T-helper 2 cell treated with Interferon-gamma antibody and Interleukin-4, amounts not matched to agents 100 ng/mL and 5 ng/mL, for 36 hours (primary cell): ENCODE measurements at regions not wholly inside any gene's neighbourhood (a gene's known extent, or its start where the extent isn't known, plus 50 kb on each side); places are given as distances from the start of the nearest gene placed in this dataset.
"Not testable (repeated sequence)": the region's sequence is repeated elsewhere in the genome, so short reads cannot be mapped to it uniquely, and the experiment has no call there.

Source experiments
- intact Hi-C: fragments of 100-400 bp; cut with micrococcal nuclease; formaldehyde crosslinking; loops from one replicate; pipeline ENCODE4 v1.15.1; 2023

GRCh38 chr9:17888964-17889363 lies 310.1 kb downstream of the SH3GL2 start:
- intact Hi-C loops: not testable (repeated sequence)

DNA sequence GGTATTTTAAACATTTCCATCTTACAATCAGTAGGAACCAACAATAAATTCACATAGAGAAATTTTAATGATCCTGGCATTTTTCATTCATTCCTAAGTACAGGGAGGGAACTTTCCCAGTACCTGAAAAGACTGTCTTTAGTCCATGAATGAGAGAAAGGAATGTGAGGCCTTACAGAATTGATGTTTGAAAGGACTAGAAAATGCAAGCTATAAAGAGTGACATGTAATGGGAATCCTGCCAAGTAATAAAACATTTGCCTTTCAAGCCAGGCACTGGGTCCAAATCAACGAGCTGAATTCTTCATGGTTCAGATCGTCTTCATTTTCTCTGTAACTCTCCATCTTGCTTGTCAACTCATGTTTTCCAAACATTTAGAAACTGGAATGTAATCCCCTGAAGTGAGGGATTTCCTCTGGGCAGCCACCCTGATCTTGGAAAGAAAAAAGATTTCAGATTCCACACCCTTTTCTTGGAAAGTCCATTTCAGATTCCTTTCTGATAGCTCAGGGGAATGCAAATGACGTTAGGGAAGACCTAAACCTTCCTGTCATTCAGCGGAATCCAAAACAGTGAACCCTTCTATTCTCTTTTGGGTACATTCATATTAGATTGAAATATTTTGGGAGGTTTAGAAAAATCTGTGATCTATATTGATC lies 315.8 kb downstream of the SH3GL2 start:
- intact Hi-C loops: no loop called here

DNA sequence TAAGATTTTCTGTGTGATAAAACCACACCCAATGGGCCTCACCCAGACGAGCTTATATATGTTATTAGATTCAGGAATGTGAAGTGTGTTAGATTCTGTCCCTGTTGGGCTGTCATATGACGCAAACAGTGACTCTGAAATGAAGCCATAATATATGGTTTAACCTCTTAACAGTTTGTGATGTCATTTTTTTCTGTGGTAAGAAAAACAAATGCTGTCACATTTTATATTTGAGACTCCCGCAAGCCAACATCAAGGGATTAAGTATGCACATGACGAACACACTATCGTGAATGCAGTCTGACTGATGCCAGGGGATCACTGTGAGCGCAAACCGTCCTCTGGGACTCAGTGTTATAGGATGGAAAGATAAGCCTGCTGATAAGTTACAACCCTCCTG lies 321.7 kb downstream of the SH3GL2 start:
- intact Hi-C loops: no loop called here

- intact Hi-C loops: no loop called here
Measured at GRCh38 chr9:17905366-17905765, 326.5 kb downstream of the SH3GL2 start.

DNA sequence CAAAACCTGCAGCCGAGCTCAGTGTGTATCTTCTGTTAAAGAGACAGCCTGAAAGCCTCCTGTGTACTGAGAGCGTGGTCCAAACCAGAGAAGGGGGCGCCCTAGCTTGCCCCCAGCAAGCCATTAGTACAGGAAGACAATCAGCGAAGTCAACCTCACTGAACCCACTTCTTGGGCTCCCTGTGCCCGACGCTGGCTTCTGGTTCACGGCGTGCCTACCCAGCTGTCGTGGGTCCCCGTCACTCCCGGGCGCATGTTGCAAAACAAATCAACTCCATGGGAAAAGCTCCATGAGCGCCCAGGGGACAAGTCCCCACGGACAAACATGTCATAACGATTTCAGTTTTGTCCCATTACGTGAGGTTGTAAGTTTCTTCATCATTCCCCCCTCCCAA lies 326.9 kb downstream of the SH3GL2 start:
- intact Hi-C loops: no loop called here

DNA sequence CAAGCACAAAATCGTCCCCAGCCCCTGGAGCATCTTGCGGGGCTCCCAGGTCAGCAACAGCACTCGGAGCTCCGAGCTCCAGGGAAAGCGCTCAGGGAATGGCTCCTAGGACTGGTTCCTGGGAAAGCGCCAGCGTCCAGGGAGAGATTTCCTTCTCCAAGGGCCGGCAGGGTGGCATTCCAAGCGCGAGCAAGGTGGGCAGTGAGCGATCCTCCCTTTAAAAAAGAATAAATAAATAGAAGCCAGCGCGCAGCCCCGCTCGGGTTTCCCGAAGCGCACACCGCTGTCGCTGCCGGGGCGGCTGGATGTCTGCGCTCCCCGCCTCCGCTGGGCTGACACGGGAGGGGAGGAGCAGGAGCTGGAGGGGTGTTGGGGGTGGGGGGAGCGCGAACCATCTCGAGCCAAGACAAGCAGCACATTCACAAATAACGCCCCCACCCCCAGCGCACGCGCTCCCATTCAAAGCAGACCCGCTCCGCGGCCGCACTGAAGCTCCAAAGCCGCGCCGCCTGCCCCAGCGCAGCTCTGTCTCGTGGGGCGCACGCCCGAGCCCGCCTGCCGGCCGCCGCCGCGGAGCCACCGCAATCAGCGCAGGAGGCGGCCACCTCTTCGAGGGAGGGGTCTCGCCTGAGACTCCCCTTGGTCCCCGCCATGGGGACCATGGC lies 327.4 kb downstream of the SH3GL2 start:
- intact Hi-C loops: no loop called here

GRCh38 chr9:17906841-17907778 lies 328.2 kb downstream of the SH3GL2 start:
- intact Hi-C loops: no loop called here

GRCh38 chr9:17907779-17908508 lies 329.1 kb downstream of the SH3GL2 start:
- intact Hi-C loops: no loop called here

DNA sequence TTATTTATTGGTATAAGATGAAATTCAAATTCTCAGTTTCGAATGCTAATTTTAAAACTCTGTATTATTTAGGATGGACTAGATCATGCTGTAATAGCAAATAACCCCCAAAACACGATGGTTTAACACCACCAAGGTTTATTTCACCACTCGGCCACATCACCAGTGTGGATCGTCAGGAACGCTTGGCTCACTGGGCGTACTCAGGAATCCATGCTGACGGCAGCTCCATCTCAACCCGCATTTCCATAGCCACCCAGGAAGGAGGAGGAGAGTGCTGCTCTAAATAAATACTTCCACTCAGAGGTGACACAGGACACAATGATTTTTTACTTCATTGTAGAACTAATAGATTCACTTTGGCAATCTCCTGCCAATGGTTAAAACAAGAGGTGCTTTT lies 347.4 kb downstream of the SH3GL2 start:
- intact Hi-C loops: no loop called here

- intact Hi-C loops: no loop called here
Measured at GRCh38 chr9:17927616-17928015, 348.8 kb downstream of the SH3GL2 start.

DNA sequence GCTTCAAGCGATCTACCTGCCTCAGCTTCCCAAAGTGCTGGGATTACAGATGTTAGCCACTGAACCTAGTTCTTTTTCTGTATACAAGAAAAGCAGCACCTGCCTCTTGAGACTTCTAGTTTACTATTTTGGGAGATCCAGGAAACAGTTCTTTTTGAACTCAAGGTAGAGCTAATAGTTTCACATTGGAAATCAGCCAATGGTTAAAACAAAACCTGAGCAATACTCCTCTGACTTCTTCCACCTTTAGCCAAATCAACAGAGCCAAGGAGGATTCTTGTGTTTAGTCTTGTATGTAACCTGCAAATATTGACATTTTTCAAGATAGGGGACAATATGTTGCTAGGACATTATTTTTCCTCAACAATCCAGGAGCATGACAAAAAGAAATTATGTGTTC lies 349.4 kb downstream of the SH3GL2 start:
- intact Hi-C loops: no loop called here

DNA sequence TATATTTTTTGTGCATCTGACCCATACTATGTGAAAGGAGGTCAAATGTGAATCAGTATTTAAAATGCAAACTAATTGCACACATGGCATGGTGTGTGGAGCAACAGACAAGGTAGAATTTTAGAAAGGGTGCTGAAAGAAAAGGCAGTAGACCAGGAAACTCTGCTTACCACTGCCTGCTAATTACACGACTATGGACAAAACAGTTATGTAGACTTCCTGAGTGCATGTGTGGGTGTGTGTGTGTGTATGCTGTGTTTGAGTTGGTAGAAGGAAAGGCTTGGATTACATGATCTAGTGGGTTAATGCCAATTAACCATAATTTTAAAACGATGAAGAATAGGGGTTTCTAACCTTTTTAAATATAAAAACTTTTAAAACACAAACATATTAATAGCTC lies 349.9 kb downstream of the SH3GL2 start:
- intact Hi-C loops: no loop called here

GRCh38 chr9:17929506-17929905 lies 350.6 kb downstream of the SH3GL2 start:
- intact Hi-C loops: no loop called here

- intact Hi-C loops: no loop called here
Measured at GRCh38 chr9:17930071-17930470, 351.2 kb downstream of the SH3GL2 start.

GRCh38 chr9:17936365-17936764 lies 357.5 kb downstream of the SH3GL2 start:
- intact Hi-C loops: no loop called here

DNA sequence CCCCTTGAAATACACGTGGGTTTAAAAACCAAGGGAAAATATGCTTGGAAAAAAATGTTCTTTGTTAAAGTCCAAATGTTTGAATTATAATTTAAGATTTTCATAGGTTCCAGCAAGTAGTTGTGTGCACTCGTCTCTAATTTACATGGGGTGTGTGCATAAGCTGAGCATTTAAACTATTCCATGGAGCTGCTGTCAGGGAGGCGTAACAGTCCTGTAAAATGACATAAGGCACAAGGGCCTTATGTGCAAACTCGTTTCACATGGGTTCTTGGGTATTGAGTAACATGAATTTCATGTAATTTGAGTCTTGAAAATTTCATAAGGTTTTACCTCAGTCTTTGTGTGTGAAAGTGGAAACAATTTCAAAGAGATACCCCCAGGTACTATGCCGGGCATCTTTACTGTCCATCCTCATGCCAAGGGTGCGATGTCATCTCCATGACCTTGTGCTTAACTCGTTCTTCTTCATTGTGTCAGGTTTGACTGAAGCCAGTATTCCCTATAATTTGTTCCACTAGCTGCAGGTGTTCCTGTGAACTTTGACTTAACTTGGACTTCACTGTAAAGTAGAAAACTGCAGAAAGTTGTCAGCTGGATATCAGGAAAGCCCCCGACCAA lies 359.3 kb downstream of the SH3GL2 start:
- intact Hi-C loops: no loop called here

DNA sequence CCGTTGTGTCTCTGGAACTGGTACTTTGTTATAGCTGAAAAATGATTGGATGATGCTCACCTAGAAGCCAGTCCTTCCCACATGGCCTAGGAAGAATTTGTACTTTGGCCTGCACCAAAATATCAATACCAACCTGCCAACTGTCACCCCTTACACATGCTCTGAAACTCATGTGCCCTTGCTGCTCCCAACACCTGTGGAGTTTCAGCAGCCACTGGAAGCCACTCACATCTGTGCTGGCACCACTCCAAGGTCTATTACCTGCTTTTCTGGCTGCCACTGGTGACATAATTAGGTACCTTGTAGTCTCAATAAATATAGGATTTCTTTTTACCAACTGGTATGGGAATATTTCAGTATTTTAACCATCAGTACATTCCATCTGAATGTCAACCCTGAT lies 363.6 kb downstream of the SH3GL2 start:
- intact Hi-C loops: no loop called here

DNA sequence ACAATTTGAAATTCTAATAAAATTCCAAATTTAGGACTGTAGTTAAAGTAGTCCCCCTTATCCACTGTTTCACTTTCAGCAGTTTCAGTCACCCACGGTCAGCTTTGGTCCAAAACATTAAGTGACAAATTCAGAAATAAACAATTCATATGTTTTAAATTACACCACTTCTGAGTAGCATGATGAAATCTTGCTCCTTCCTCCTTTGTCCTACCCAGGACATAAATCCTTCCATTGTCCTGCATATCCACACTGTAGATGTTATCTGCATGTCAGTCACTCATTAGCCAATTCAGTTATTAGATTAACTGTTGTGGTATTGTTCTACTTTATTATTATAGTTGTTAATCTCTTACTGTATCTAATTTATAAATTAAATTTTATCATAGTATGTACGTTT lies 376.5 kb downstream of the SH3GL2 start:
- intact Hi-C loops: no loop called here

GRCh38 chr9:17958363-17958762 lies 379.5 kb downstream of the SH3GL2 start:
- intact Hi-C loops: no loop called here

- intact Hi-C loops: no loop called here
Measured at GRCh38 chr9:17962747-17963146, 383.9 kb downstream of the SH3GL2 start.

DNA sequence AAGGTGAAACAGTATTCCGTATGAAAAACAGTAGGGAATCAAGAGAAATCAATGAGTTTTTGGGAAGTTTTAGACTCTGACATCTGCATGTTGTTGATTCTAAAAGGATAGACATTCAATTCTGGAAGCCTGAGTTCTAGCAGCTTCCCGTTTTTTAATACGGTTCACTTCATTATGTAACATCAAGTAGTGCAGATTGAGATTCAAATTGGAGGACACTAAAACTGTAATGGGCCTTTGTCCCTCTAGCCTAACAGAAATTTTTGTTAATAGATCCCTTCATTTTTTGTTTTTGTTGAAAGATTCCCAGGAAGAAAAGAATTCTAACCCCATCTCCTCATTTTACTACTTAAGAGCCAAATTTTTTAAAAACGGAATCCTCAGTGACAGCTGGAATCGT lies 384.6 kb downstream of the SH3GL2 start:
- intact Hi-C loops: no loop called here
